GM21423 (cell line): ENCODE measurements at regions not wholly inside any gene's neighbourhood (a gene's known extent, or its start where the extent isn't known, plus 50 kb on each side); places are given as distances from the start of the nearest gene placed in this dataset.

ENCODE experiments used
- ATAC-seq: cut with Tn5 transposase; IDR thresholded peaks from one replicate; pipeline ENCODE4 v1.9.1; 2021; ENCODE audit warnings: mild to moderate bottlenecking, moderate library complexity; ENCODE audit not compliant: unreplicated experiment

GRCh38 chr9:18208166-18209059, 265.5 kb upstream of the ADAMTSL1 start:
- no peak for ATAC-seq

GRCh38 chr9:18215626-18216025, 258.3 kb upstream of the ADAMTSL1 start:
- no peak for ATAC-seq

- ATAC-seq: no peak
Observed at GRCh38 chr9:18216376-18216775, 257.6 kb upstream of the ADAMTSL1 start.

- ATAC-seq: no peak
Observed at GRCh38 chr9:18228101-18228500, 245.9 kb upstream of the ADAMTSL1 start.

GRCh38 chr9:18229992-18230676, 243.8 kb upstream of the ADAMTSL1 start:
- no peak for ATAC-seq

GRCh38 chr9:18233311-18233710, 240.6 kb upstream of the ADAMTSL1 start:
- ATAC-seq: no peak

GRCh38 chr9:18233776-18234445, 240.0 kb upstream of the ADAMTSL1 start:
- ATAC-seq: no peak

- ATAC-seq: no peak
Observed at GRCh38 chr9:18235181-18235908, 238.6 kb upstream of the ADAMTSL1 start.

- ATAC-seq: no peak
Observed at GRCh38 chr9:18236336-18236735, 237.6 kb upstream of the ADAMTSL1 start.

GRCh38 chr9:18237776-18238175, 236.2 kb upstream of the ADAMTSL1 start:
- ATAC-seq: no peak

GRCh38 chr9:18238254-18238653, 235.7 kb upstream of the ADAMTSL1 start:
- ATAC-seq: no peak

GRCh38 chr9:18238752-18239447, 235.1 kb upstream of the ADAMTSL1 start:
- ATAC-seq: no peak

- ATAC-seq: no peak
Observed at GRCh38 chr9:18240213-18240612, 233.7 kb upstream of the ADAMTSL1 start.

- no peak for ATAC-seq
Observed at GRCh38 chr9:18245911-18246310, 228.0 kb upstream of the ADAMTSL1 start.

- no peak for ATAC-seq
Observed at GRCh38 chr9:18250053-18250452, 223.9 kb upstream of the ADAMTSL1 start.

GRCh38 chr9:18253950-18254349, 220.0 kb upstream of the ADAMTSL1 start:
- no peak for ATAC-seq

- peak; percentile 91 for ATAC-seq
Observed at GRCh38 chr9:18255158-18255629, 218.8 kb upstream of the ADAMTSL1 start.

- no peak for ATAC-seq
Observed at GRCh38 chr9:18255747-18256146, 218.2 kb upstream of the ADAMTSL1 start.

- ATAC-seq: no peak
Observed at GRCh38 chr9:18256568-18256967, 217.4 kb upstream of the ADAMTSL1 start.

- no peak for ATAC-seq
Observed at GRCh38 chr9:18260521-18260920, 213.4 kb upstream of the ADAMTSL1 start.
